ENCODE measurements at regions not wholly inside any gene's neighbourhood (a gene's known extent, or its start where the extent isn't known, plus 50 kb on each side); places are given as distances from the start of the nearest gene placed in this dataset.

GRCh38 chr6:104349191-104349590 lies 510.5 kb downstream of the HACE1 start:
- H3K36me3 ChIP-seq (ENCODE audit: insufficient read depth, low read length) = no peaks in the 10 kb centered on the region

GRCh38 chr6:104344223-104344622 lies 515.5 kb downstream of the HACE1 start:
- Histone ChIP-seq H3K27me3 (ENCODE audit: insufficient read depth, low read depth, low read length) (no peaks in the 10 kb centered on the region), H3K4me3 (ENCODE audit: low read length) (no peak overlapping the region), H3K9ac (ENCODE audit: low read length) (no peak overlapping the region), H3F3A (ENCODE audit: insufficient read depth, low read length, poor library complexity, severe bottlenecking) (no peaks in the 10 kb centered on the region), H4K20me1 (ENCODE audit: insufficient read depth) (no peaks in the 10 kb centered on the region), H3K27ac (ENCODE audit: low read length) (no peak overlapping the region), H3K79me2 (replicated peaks; ENCODE audit: insufficient read depth, low read length) (no peaks in the 10 kb centered on the region), H3K4me2 (ENCODE audit: low read length) (no peak overlapping the region), H2AFZ (ENCODE audit: low read depth, low read length) (no peak overlapping the region), H3K36me3 (ENCODE audit: insufficient read depth, low read length) (no peaks in the 10 kb centered on the region), H3K9me2 (ENCODE audit: insufficient read depth, low read length) (no peaks in the 10 kb centered on the region), H3K9me3 (ENCODE audit: low read length) (no peaks in the 10 kb centered on the region)
- no peak for TF ChIP-seq TAF1 (IDR thresholded peaks at IDR 0.05; ENCODE audit: low read depth)
- TF ChIP-seq MXI1 (conservative IDR thresholded peaks at IDR 0.05; ENCODE audit: poor library complexity, severe bottlenecking) = no peak
- no peak for TF ChIP-seq REST (IDR thresholded peaks at IDR 0.05; ENCODE audit: borderline replicate concordance)
- TF ChIP-seq SMC3 (conservative IDR thresholded peaks at IDR 0.05; ENCODE audit: poor library complexity) = no peak
- no peak for TF ChIP-seq CTCF (IDR thresholded peaks at IDR 0.05; ENCODE audit: poor library complexity, severe bottlenecking)
- no peak for TF ChIP-seq POLR2AphosphoS5 (IDR thresholded peaks at IDR 0.05)
- TF ChIP-seq RAD21 (conservative IDR thresholded peaks at IDR 0.05) = no peak

More at GRCh38 chr6:104349191-104349590, 510.5 kb downstream of the HACE1 start:
- TF ChIP-seq EP300 (conservative IDR thresholded peaks at IDR 0.05; ENCODE audit: poor library complexity, severe bottlenecking) = no peak
- no peak for TF ChIP-seq SMC3 (conservative IDR thresholded peaks at IDR 0.05; ENCODE audit: poor library complexity)
- no peak for TF ChIP-seq REST (IDR thresholded peaks at IDR 0.05; ENCODE audit: borderline replicate concordance)
- no peak for TF ChIP-seq RAD21 (conservative IDR thresholded peaks at IDR 0.05)
- no peak for TF ChIP-seq EZH2 (IDR thresholded peaks at IDR 0.05; ENCODE audit: borderline replicate concordance, insufficient read depth, low read length, poor library complexity, severe bottlenecking)
- TF ChIP-seq CTCF (IDR thresholded peaks at IDR 0.05; ENCODE audit: poor library complexity, severe bottlenecking) = no peak
- no peak for TF ChIP-seq POLR2AphosphoS5 (IDR thresholded peaks at IDR 0.05)
- no peak for TF ChIP-seq TAF1 (IDR thresholded peaks at IDR 0.05; ENCODE audit: low read depth)
- no peak for TF ChIP-seq MXI1 (conservative IDR thresholded peaks at IDR 0.05; ENCODE audit: poor library complexity, severe bottlenecking)
- Histone ChIP-seq H3K9ac (ENCODE audit: low read length) (no peak overlapping the region), H2AFZ (ENCODE audit: low read depth, low read length) (no peak overlapping the region), H3F3A (ENCODE audit: insufficient read depth, low read length, poor library complexity, severe bottlenecking) (no peaks in the 10 kb centered on the region), H3K27ac (ENCODE audit: low read length) (no peak overlapping the region), H3K9me2 (ENCODE audit: insufficient read depth, low read length) (no peaks in the 10 kb centered on the region), H3K9me3 (ENCODE audit: low read length) (no peaks in the 10 kb centered on the region), H3K4me2 (ENCODE audit: low read length) (no peak overlapping the region), H3K4me3 (ENCODE audit: low read length) (no peak overlapping the region), H4K20me1 (ENCODE audit: insufficient read depth) (no peaks in the 10 kb centered on the region), H3K79me2 (replicated peaks; ENCODE audit: insufficient read depth, low read length) (no peaks in the 10 kb centered on the region), H3K27me3 (ENCODE audit: insufficient read depth, low read depth, low read length) (no peaks in the 10 kb centered on the region)
